Suprapubic skin (tissue), 4 donors: ENCODE measurements at regions not wholly inside any gene's neighbourhood (a gene's known extent, or its start where the extent isn't known, plus 50 kb on each side); places are given as distances from the start of the nearest gene placed in this dataset.

ENCODE experiments used
- DNase-seq, 2 donors: peaks; one replicate each; pipeline ENCODE4 v3.0.0-alpha.2; 2019; ENCODE audit warnings: low spot score in 2 of 2
- H3K27ac ChIP-seq: fragments of 200-600 bp; sonication (generic); one replicate; pipeline ENCODE4 v1.5.1; 2019
- H3K27me3 ChIP-seq: fragments of 200-600 bp; sonication (generic); one replicate; pipeline ENCODE4 v1.5.1; 2019
- H3K36me3 ChIP-seq: fragments of 200-600 bp; sonication (generic); one replicate; pipeline ENCODE4 v1.5.1; 2019
- H3K4me1 ChIP-seq: fragments of 200-600 bp; sonication (generic); one replicate; pipeline ENCODE4 v1.5.1; 2019
- H3K4me3 ChIP-seq: fragments of 200-600 bp; sonication (generic); one replicate; pipeline ENCODE4 v1.5.1; 2019; ENCODE audit warnings: mild to moderate bottlenecking
- H3K9me3 ChIP-seq: fragments of 200-600 bp; sonication (generic); one replicate; pipeline ENCODE4 v1.5.1; 2019
- CTCF ChIP-seq, 2 donors: fragments of 200-600 bp in 1 of 2; fragments of 450-650 bp in 1 of 2; sonication (generic) in 1 of 2; IDR thresholded peaks; one replicate each; pipeline ENCODE4 v1.5.1; 2016 to 2019; ENCODE audit warnings: antibody characterized with exemption in 2 of 2, mild to moderate bottlenecking in 1 of 2, moderate library complexity in 1 of 2
- EP300 ChIP-seq: sonication (generic); formaldehyde crosslinking; IDR thresholded peaks from one replicate; pipeline ENCODE4 v1.6.1; 2017; ENCODE audit warnings: antibody characterized with exemption
- POLR2A ChIP-seq, 2 donors: fragments of 450-650 bp; IDR thresholded peaks; one replicate each; pipeline ENCODE4 v1.6.1; 2017; ENCODE audit warnings: antibody characterized with exemption in 2 of 2, mild to moderate bottlenecking in 2 of 2, moderate library complexity in 2 of 2
- POLR2AphosphoS5 ChIP-seq, 3 donors: sonication (generic); formaldehyde crosslinking; IDR thresholded peaks; one replicate each; pipeline ENCODE4 v1.6.1; 2017; ENCODE audit warnings: antibody characterized with exemption in 3 of 3
- WGBS: methylation state at CpG from one replicate; pipeline ENCODE4 v1.1.5; 2018; 5-methylcytosine and 5-hydroxymethylcytosine counted together

- H3K27ac ChIP-seq = no peak overlapping the region
These were observed 169.1 kb downstream of the FAM43A start for GRCh38 chr3:194854659-194855390.

GRCh38 chr3:194856296-194856695, 170.6 kb downstream of the FAM43A start:
- Histone ChIP-seq H3K9me3 (no peaks in the 10 kb centered on the region), H3K4me1 (peaks cover 10% of the 10 kb centered on the region), H3K27ac (no peak overlapping the region), H3K4me3 (no peak overlapping the region), H3K36me3 (no peaks in the 10 kb centered on the region), H3K27me3 (no peaks in the 10 kb centered on the region)
- 89% methylated on average over 6 of the region's 7 CpGs for WGBS
- TF ChIP-seq POLR2A (IDR thresholded peaks at IDR 0.05) (no peak), EP300 (no peak), CTCF (IDR thresholded peaks at IDR 0.05) (no peak), POLR2AphosphoS5 (IDR thresholded peaks at IDR 0.05) (no peak)
- no peak for DNase-seq

More at GRCh38 chr3:194854659-194855390, 169.1 kb downstream of the FAM43A start:
- DNase-seq = no peak
- no peak overlapping the region for H3K4me3 ChIP-seq
- no peaks in the 10 kb centered on the region for H3K27me3 ChIP-seq
- no peaks in the 10 kb centered on the region for H3K9me3 ChIP-seq
- H3K36me3 ChIP-seq = no peaks in the 10 kb centered on the region
- no peak for TF ChIP-seq CTCF (IDR thresholded peaks at IDR 0.05)
- no peak for TF ChIP-seq EP300
- 50% methylated on average over 9 of the region's 9 CpGs for WGBS
- peaks cover 10% of the 10 kb centered on the region for H3K4me1 ChIP-seq

- Histone ChIP-seq H3K4me3 (no peak overlapping the region), H3K27ac (no peak overlapping the region), H3K9me3 (no peaks in the 10 kb centered on the region), H3K36me3 (no peaks in the 10 kb centered on the region), H3K4me1 (peaks cover 10% of the 10 kb centered on the region), H3K27me3 (no peaks in the 10 kb centered on the region)
- no peak for DNase-seq
- no peak for TF ChIP-seq EP300
- no peak for TF ChIP-seq POLR2A (IDR thresholded peaks at IDR 0.05)
- no peak for TF ChIP-seq POLR2AphosphoS5 (IDR thresholded peaks at IDR 0.05)
- no peak for TF ChIP-seq CTCF (IDR thresholded peaks at IDR 0.05)
- WGBS = 96% methylated on average over 9 of the region's 9 CpGs
These were observed 171.9 kb downstream of the FAM43A start for GRCh38 chr3:194857469-194858113.

GRCh38 chr3:194858382-194858781, 172.7 kb downstream of the FAM43A start:
- Histone ChIP-seq H3K36me3 (no peaks in the 10 kb centered on the region), H3K4me1 (peaks cover 17% of the 10 kb centered on the region), H3K27me3 (no peaks in the 10 kb centered on the region), H3K4me3 (no peak overlapping the region), H3K9me3 (no peaks in the 10 kb centered on the region), H3K27ac (no peak overlapping the region)
- DNase-seq = no peak
- 91% methylated on average over 2 of the region's 2 CpGs for WGBS
- TF ChIP-seq EP300 (no peak), POLR2AphosphoS5 (IDR thresholded peaks at IDR 0.05) (no peak), CTCF (IDR thresholded peaks at IDR 0.05) (no peak)

GRCh38 chr3:194860725-194861124, 175.0 kb downstream of the FAM43A start:
- no peak overlapping the region for H3K27ac ChIP-seq
- no peak for TF ChIP-seq POLR2A (IDR thresholded peaks at IDR 0.05)
- TF ChIP-seq POLR2AphosphoS5 (IDR thresholded peaks at IDR 0.05) = no peak
- TF ChIP-seq CTCF (IDR thresholded peaks at IDR 0.05) = no peak
- no peak for TF ChIP-seq EP300

More at GRCh38 chr3:194860725-194861124, 175.0 kb downstream of the FAM43A start:
- DNase-seq = no peak
- Histone ChIP-seq H3K9me3 (no peaks in the 10 kb centered on the region), H3K4me3 (no peak overlapping the region), H3K4me1 (peaks cover 8% of the 10 kb centered on the region), H3K36me3 (no peaks in the 10 kb centered on the region), H3K27me3 (no peaks in the 10 kb centered on the region)
- WGBS = 79% methylated on average over 9 of the region's 9 CpGs
